B cell (primary cell): ENCODE measurements at regions not wholly inside any gene's neighbourhood (a gene's known extent, or its start where the extent isn't known, plus 50 kb on each side); places are given as distances from the start of the nearest gene placed in this dataset.

ENCODE experiments used
- ATAC-seq: fragments of 200-7000 bp; cut with Tn5 transposase; one replicate; pipeline ENCODE4 v1.10.0; 2021; ENCODE audit warnings: low read depth, mild to moderate bottlenecking, moderate number of reproducible peaks, moderate library complexity
- CTCF ChIA-PET: fragments of 350-600 bp; sonication (Branson Sonifier 250); formaldehyde crosslinking; loops from one replicate; lab custom pipeline; 2021; ENCODE audit warnings: antibody characterized with exemption, inconsistent platforms; lab: Charles Lee
- POLR2A ChIA-PET: fragments of 350-600 bp; sonication (Branson Sonifier 250); formaldehyde crosslinking; loops from one replicate; lab custom pipeline; 2021; ENCODE audit warnings: antibody characterized with exemption; lab: Charles Lee
- DNase-seq: peaks from one replicate; pipeline ENCODE4 v3.0.0; 2013
- H2AFZ ChIP-seq: 2 replicates; pipeline ENCODE4 v1.6.1; 2012; ENCODE audit warnings: mild to moderate bottlenecking, low read depth, low read length; ENCODE audit not compliant: insufficient read depth, poor library complexity, severe bottlenecking
- H3K27ac ChIP-seq, 2 donors: 1 replicate in 1 of 2; 2 replicates in 1 of 2; pipeline ENCODE4 v1.5.1; 2012 to 2013; ENCODE audit warnings: low read length in 2 of 2, mild to moderate bottlenecking in 2 of 2, moderate library complexity in 1 of 2
- H3K27me3 ChIP-seq, 4 experiments: fragments of 200-600 bp in 1 of 4; sonication (generic) in 1 of 4; replicated peaks in 1 of 4; 1 replicate in 2 of 4; 2 replicates in 2 of 4; pipeline versions ENCODE4 v1.6.1 to v1.7.0; 2013 to 2016; ENCODE audit warnings: low read length in 3 of 4, mild to moderate bottlenecking in 2 of 4, mixed read lengths in 1 of 4, moderate library complexity in 1 of 4; ENCODE audit not compliant: insufficient read depth in 4 of 4, control insufficient read depth in 3 of 4; ENCODE audit errors: control extremely low read depth in 1 of 4
- H3K36me3 ChIP-seq, 2 experiments: replicated peaks in 1 of 2; 1 replicate in 1 of 2; 2 replicates in 1 of 2; pipeline versions ENCODE4 v1.6.1 to v1.7.1; 2013; ENCODE audit warnings: low read length in 1 of 2; ENCODE audit not compliant: insufficient read depth in 2 of 2, control insufficient read depth in 1 of 2; ENCODE audit errors: control extremely low read depth in 1 of 2, extremely low read depth in 1 of 2
- H3K4me1 ChIP-seq, 2 donors: fragments of 200-600 bp in 1 of 2; sonication (generic) in 1 of 2; 1 replicate in 1 of 2; 2 replicates in 1 of 2; pipeline versions ENCODE4 v1.5.1 to v1.6.1; 2013 to 2017; ENCODE audit warnings: low read length in 2 of 2; ENCODE audit not compliant: control insufficient read depth in 2 of 2, insufficient read depth in 2 of 2
- H3K4me2 ChIP-seq: replicated peaks from 2 replicates; pipeline ENCODE3; 2012; ENCODE audit warnings: mild to moderate bottlenecking, low read depth, low read length; ENCODE audit not compliant: poor library complexity, severe bottlenecking
- H3K4me3 ChIP-seq, 5 experiments: fragments of 200-600 bp in 1 of 5; sonication (generic) in 1 of 5; 1 replicate in 3 of 5; 2 replicates in 2 of 5; pipeline versions ENCODE4 v1.5.1 to v1.7.0; 2011 to 2016; ENCODE audit warnings: low read length in 4 of 5, mild to moderate bottlenecking in 4 of 5, low read depth in 2 of 5, control low read depth in 1 of 5, moderate library complexity in 1 of 5; ENCODE audit not compliant: insufficient read depth in 1 of 5; ENCODE audit errors: control extremely low read depth in 1 of 5, extremely low read depth in 1 of 5
- H3K79me2 ChIP-seq: fragments of 200-600 bp; sonication (generic); one replicate; pipeline ENCODE4 v1.6.0; 2016; ENCODE audit warnings: low read length; ENCODE audit not compliant: control insufficient read depth, insufficient read depth
- H3K9ac ChIP-seq: fragments of 200-600 bp; sonication (generic); 2 replicates; pipeline ENCODE4 v1.6.1; 2017; ENCODE audit warnings: mild to moderate bottlenecking, low read length, moderate library complexity
- H3K9me3 ChIP-seq, 3 donors: one replicate each; pipeline versions ENCODE4 v1.6.1 to v1.7.1; 2013; ENCODE audit warnings: low read length in 2 of 3; ENCODE audit not compliant: control insufficient read depth in 2 of 3, insufficient read depth in 1 of 3; ENCODE audit errors: control extremely low read depth in 1 of 3
- H4K20me1 ChIP-seq: 2 replicates; pipeline ENCODE4 v1.6.0; 2012; ENCODE audit warnings: mild to moderate bottlenecking, low read length; ENCODE audit not compliant: insufficient read depth, control insufficient read depth, poor library complexity, severe bottlenecking
- H3K27ac Mint-ChIP-seq: one replicate; pipeline ENCODE4 v1.8.0; 2021; ENCODE audit warnings: mixed read lengths
- H3K27me3 Mint-ChIP-seq: one replicate; pipeline ENCODE4 v1.8.0; 2021; ENCODE audit warnings: mixed read lengths
- H3K4me1 Mint-ChIP-seq: one replicate; pipeline ENCODE4 v1.8.0; 2021; ENCODE audit warnings: mixed read lengths
- H3K4me3 Mint-ChIP-seq: one replicate; pipeline ENCODE4 v1.8.0; 2021; ENCODE audit warnings: mixed read lengths
- H3K9me3 Mint-ChIP-seq: one replicate; pipeline ENCODE4 v1.8.0; 2022; ENCODE audit warnings: mixed read lengths; ENCODE audit not compliant: insufficient read depth
- CTCF ChIP-seq: fragments of 200-600 bp; IDR thresholded peaks from one replicate; pipeline ENCODE4 v1.8.0; 2022; ENCODE audit warnings: antibody characterized with exemption, mild to moderate bottlenecking
- EZH2 ChIP-seq: IDR thresholded peaks from 2 replicates; pipeline ENCODE4 v1.6.1; 2012; ENCODE audit warnings: borderline replicate concordance, low read depth, mild to moderate bottlenecking, moderate library complexity, low read length; ENCODE audit not compliant: insufficient read depth, poor library complexity, severe bottlenecking
- WGBS: methylation state at CpG from one replicate; pipeline ENCODE4 v1.1.5; 2013; ENCODE audit warnings: missing lambda C conversion rate; ENCODE audit not compliant: insufficient coverage; 5-methylcytosine and 5-hydroxymethylcytosine counted together
- intact Hi-C: fragments of 100-400 bp; cut with micrococcal nuclease; formaldehyde crosslinking; loops from one replicate; pipeline ENCODE4 v1.10.0; 2022

GRCh38 chr1:38558500-38559445, 300.8 kb downstream of the RRAGC start:
- Mint-ChIP-seq H3K4me1 (peaks cover 53% of the 10 kb centered on the region), H3K9me3 (no peaks in the 10 kb centered on the region), H3K27ac (peak overlapping the region; percentile 95), H3K4me3 (peak overlapping the region; percentile 92), H3K27me3 (no peaks in the 10 kb centered on the region)
- DNase-seq = no peak
- H3K79me2 ChIP-seq = no peaks in the 10 kb centered on the region
- H3K36me3 ChIP-seq = no peaks in the 10 kb centered on the region
- H3K4me2 ChIP-seq = peak overlapping the region; percentile 83
- ATAC-seq = peak; percentile 55
- CTCF ChIA-PET = interaction anchor here (0.6 to 2.8 kb wide), 6 partner anchors 9 to 596 kb away, joined by 3 to 10 read pairs (median 3); no protein-coding TSS in a partner anchor
- H4K20me1 ChIP-seq = no peaks in the 10 kb centered on the region
- no peaks in the 10 kb centered on the region for H3K9me3 ChIP-seq
- peak overlapping the region; percentile 58 to 76 for H3K27ac ChIP-seq
- peaks cover 21 to 37% of the 10 kb centered on the region in 2 donors for H3K4me1 ChIP-seq
- intact Hi-C loops = loop anchor here (1.0 kb wide), 2 partner anchors 31 to 83 kb away; no protein-coding TSS in a partner anchor
- TF ChIP-seq EZH2 (no peak), CTCF (no peak)
- 57% methylated on average over 14 of the region's 23 CpGs for WGBS
- peak overlapping the region; percentile 64 for H3K9ac ChIP-seq
- H2AFZ ChIP-seq = peak overlapping the region; percentile 72
- no peaks in the 10 kb centered on the region for H3K27me3 ChIP-seq
- peak overlapping the region; percentile 19 to 58 (median 41) for H3K4me3 ChIP-seq
- POLR2A ChIA-PET = interaction anchor here (3.4 kb wide), 1 partner anchor 83 kb away, joined by 27 read pairs; no protein-coding TSS in a partner anchor
